H1 (cell line): ENCODE measurements at regions not wholly inside any gene's neighbourhood (a gene's known extent, or its start where the extent isn't known, plus 50 kb on each side); places are given as distances from the start of the nearest gene placed in this dataset.

ENCODE experiments used
- CTCF ChIA-PET: fragments of 300-600 bp; sonication (Branson Sonifier 250); formaldehyde crosslinking; loops from one replicate; lab custom pipeline; 2021; ENCODE audit not compliant: partially characterized antibody; lab: Charles Lee
- POLR2A ChIA-PET: fragments of 300-600 bp; sonication (Branson Sonifier 250); formaldehyde crosslinking; loops from one replicate; lab custom pipeline; 2021; ENCODE audit warnings: inconsistent platforms; ENCODE audit not compliant: partially characterized antibody; lab: Charles Lee
- DNase-seq, 2 experiments: peaks; one replicate each; pipeline versions ENCODE4 v3.0.0 to v3.0.0-alpha.2; 2010 to 2022; ENCODE audit warnings: low spot score in 2 of 2, low read depth in 1 of 2, mixed read lengths in 1 of 2
- FAIRE-seq: peaks from 2 replicates; lab custom pipeline; 2011; peaks lifted over from hg19 to GRCh38; lab: Jason Lieb, UNC
- H2AFZ ChIP-seq: 2 replicates; pipeline ENCODE4 v1.8.1; 2012; ENCODE audit warnings: low read length, inconsistent platforms
- H2AK5ac ChIP-seq: 2 replicates; pipeline ENCODE4 v1.6.1; 2013; ENCODE audit warnings: low read depth, low read length
- H2BK120ac ChIP-seq: replicated peaks from 2 replicates; pipeline ENCODE3; 2013; ENCODE audit warnings: low read depth, low read length, inconsistent platforms
- H2BK12ac ChIP-seq: 2 replicates; pipeline ENCODE4 v1.6.1; 2013; ENCODE audit warnings: low read depth, low read length
- H2BK15ac ChIP-seq: 2 replicates; pipeline ENCODE4 v1.6.1; 2013; ENCODE audit warnings: low read length
- H2BK20ac ChIP-seq: 2 replicates; pipeline ENCODE4 v1.6.1; 2013; ENCODE audit warnings: low read length
- H2BK5ac ChIP-seq: 2 replicates; pipeline ENCODE4 v1.6.1; 2013; ENCODE audit warnings: low read depth, low read length
- H3K14ac ChIP-seq: 2 replicates; pipeline ENCODE4 v1.6.1; 2013; ENCODE audit warnings: inconsistent platforms; ENCODE audit not compliant: insufficient read length
- H3K18ac ChIP-seq: 2 replicates; pipeline ENCODE4 v1.6.1; 2013; ENCODE audit warnings: low read length; ENCODE audit errors: extremely low read depth
- H3K23ac ChIP-seq: 2 replicates; pipeline ENCODE4 v1.6.1; 2013; ENCODE audit warnings: inconsistent platforms; ENCODE audit not compliant: insufficient read length
- H3K23me2 ChIP-seq: 2 replicates; pipeline ENCODE4 v1.6.1; 2013; ENCODE audit warnings: low read depth, low read length
- H3K27ac ChIP-seq: 2 replicates; pipeline ENCODE4 v1.6.1; 2011; ENCODE audit warnings: low read depth, low read length, inconsistent platforms
- H3K27me3 ChIP-seq, 4 experiments: replicated peaks in 1 of 4; 1 replicate in 1 of 4; 2 replicates in 3 of 4; pipeline versions ENCODE4 v1.6.1 to v1.8.1; 2011 to 2013; ENCODE audit warnings: low read length in 3 of 4, mild to moderate bottlenecking in 3 of 4, inconsistent platforms in 2 of 4, mixed read lengths in 2 of 4, moderate library complexity in 1 of 4; ENCODE audit not compliant: control insufficient read depth in 3 of 4, insufficient read depth in 3 of 4; ENCODE audit errors: extremely low read depth in 1 of 4
- H3K36me3 ChIP-seq, 4 experiments: 2 replicates each; pipeline versions ENCODE4 v1.6.1 to v1.8.1; 2011 to 2013; ENCODE audit warnings: mild to moderate bottlenecking in 4 of 4, low read length in 3 of 4, moderate library complexity in 2 of 4, control low read depth in 1 of 4, inconsistent platforms in 1 of 4; ENCODE audit not compliant: insufficient read depth in 4 of 4, control insufficient read depth in 2 of 4
- H3K4ac ChIP-seq: replicated peaks from 2 replicates; pipeline ENCODE3; 2013; ENCODE audit warnings: low read length, low read depth, mixed read lengths, inconsistent platforms; ENCODE audit not compliant: insufficient read length
- H3K4me1 ChIP-seq, 4 experiments: replicated peaks in 1 of 4; 1 replicate in 1 of 4; 2 replicates in 3 of 4; pipeline versions ENCODE4 v1.6.1 to v1.8.1; 2011 to 2013; ENCODE audit warnings: low read length in 3 of 4, inconsistent platforms in 2 of 4, mixed read lengths in 1 of 4; ENCODE audit not compliant: insufficient read depth in 4 of 4, control insufficient read depth in 3 of 4
- H3K4me2 ChIP-seq, 2 experiments: 2 replicates each; pipeline versions ENCODE4 v1.6.1 to v1.8.1; 2011 to 2013; ENCODE audit warnings: low read depth in 2 of 2, low read length in 2 of 2, control low read depth in 1 of 2, inconsistent platforms in 1 of 2, mild to moderate bottlenecking in 1 of 2; ENCODE audit not compliant: insufficient read depth in 1 of 2
- H3K4me3 ChIP-seq, 4 experiments: fragments of 200-600, 300-600 bp in 1 of 4; sonication (generic), shearing (Covaris generic), sonication (Bioruptor Twin) in 1 of 4; 2 replicates each; pipeline versions ENCODE4 v1.5.1 to v1.8.1; 2011 to 2016; ENCODE audit warnings: low read length in 4 of 4, low read depth in 3 of 4, control low read depth in 2 of 4, inconsistent platforms in 2 of 4, mild to moderate bottlenecking in 2 of 4, mixed read lengths in 1 of 4, moderate library complexity in 1 of 4; ENCODE audit not compliant: insufficient read depth in 2 of 4; ENCODE audit errors: extremely low read depth in 1 of 4
- H3K56ac ChIP-seq: replicated peaks from 2 replicates; pipeline ENCODE3; 2013; ENCODE audit warnings: low read depth, mild to moderate bottlenecking, mixed read lengths, low read length, inconsistent platforms; ENCODE audit not compliant: insufficient read length
- H3K79me1 ChIP-seq: 2 replicates; pipeline ENCODE4 v1.6.1; 2013; ENCODE audit warnings: low read depth, low read length, control low read depth
- H3K79me2 ChIP-seq, 2 experiments: 2 replicates each; pipeline versions ENCODE4 v1.6.1 to v1.8.1; 2012 to 2013; ENCODE audit warnings: low read length in 2 of 2, mild to moderate bottlenecking in 2 of 2, inconsistent platforms in 1 of 2; ENCODE audit not compliant: insufficient read depth in 2 of 2, control insufficient read depth in 1 of 2
- H3K9ac ChIP-seq, 4 experiments: replicated peaks in 1 of 4; 1 replicate in 1 of 4; 2 replicates in 3 of 4; pipeline versions ENCODE4 v1.6.1 to v1.8.1; 2011 to 2013; ENCODE audit warnings: low read depth in 3 of 4, low read length in 3 of 4, control low read depth in 2 of 4, mild to moderate bottlenecking in 2 of 4, moderate library complexity in 2 of 4, inconsistent platforms in 1 of 4; ENCODE audit errors: extremely low read depth in 1 of 4
- H3K9me3 ChIP-seq, 2 experiments: 2 replicates each; pipeline versions ENCODE4 v1.6.1 to v1.8.1; 2012 to 2013; ENCODE audit warnings: mild to moderate bottlenecking in 2 of 2, moderate library complexity in 2 of 2, control low read depth in 1 of 2, inconsistent platforms in 1 of 2, low read depth in 1 of 2, low read length in 1 of 2, mixed read lengths in 1 of 2; ENCODE audit not compliant: insufficient read depth in 2 of 2
- H4K20me1 ChIP-seq, 2 experiments: replicated peaks in 1 of 2; 2 replicates each; pipeline versions ENCODE3 to v1.8.1; 2011 to 2013; ENCODE audit warnings: inconsistent platforms in 2 of 2, low read length in 2 of 2, mild to moderate bottlenecking in 1 of 2; ENCODE audit not compliant: insufficient read depth in 2 of 2, control insufficient read depth in 1 of 2
- H4K5ac ChIP-seq: 2 replicates; pipeline ENCODE4 v1.6.1; 2013; ENCODE audit warnings: low read length, low read depth, mixed read lengths, inconsistent platforms; ENCODE audit not compliant: insufficient read length
- H4K8ac ChIP-seq: 2 replicates; pipeline ENCODE4 v1.8.0; 2013; ENCODE audit warnings: mild to moderate bottlenecking, moderate library complexity, low read length, inconsistent platforms; ENCODE audit not compliant: insufficient read depth; ENCODE audit errors: extremely low read depth
- H4K91ac ChIP-seq: replicated peaks from 2 replicates; pipeline ENCODE3; 2013; ENCODE audit warnings: low read length, mixed read lengths, inconsistent platforms; ENCODE audit not compliant: insufficient read length
- ATF2 ChIP-seq: IDR thresholded peaks from 2 replicates; pipeline ENCODE4 v1.6.1; 2012; ENCODE audit warnings: low read length, inconsistent platforms
- CBX5 ChIP-seq: fragments of 300-800, 300-1000 bp; sonication (generic); IDR thresholded peaks from 2 replicates; pipeline ENCODE4 v1.7.1; 2016; ENCODE audit warnings: antibody characterized with exemption, low read length, low read depth
- CBX8 ChIP-seq: fragments of 300-800, 300-1000 bp; sonication (generic); IDR thresholded peaks from 2 replicates; pipeline ENCODE4 v1.7.1; 2016; ENCODE audit warnings: low read depth, low read length, borderline replicate concordance
- CTCF ChIP-seq, 3 experiments: IDR thresholded peaks; 1 replicate in 2 of 3; 2 replicates in 1 of 3; pipeline versions ENCODE4 v1.5.1 to v1.6.1; 2011; ENCODE audit warnings: low read length in 3 of 3, mild to moderate bottlenecking in 3 of 3, inconsistent platforms in 2 of 3, low read depth in 1 of 3, moderate library complexity in 1 of 3; ENCODE audit not compliant: insufficient read depth in 1 of 3; ENCODE audit errors: control extremely low read depth in 1 of 3
- POLR2AphosphoS5 ChIP-seq: IDR thresholded peaks from 2 replicates; pipeline ENCODE4 v1.6.1; 2011; ENCODE audit warnings: low read depth, low read length
- RFX5 ChIP-seq: IDR thresholded peaks from 2 replicates; pipeline ENCODE4 v1.6.1; 2011; ENCODE audit warnings: low read depth, low read length, improper control_type of control experiment, borderline replicate concordance
- SUZ12 ChIP-seq: fragments of 200-600 bp; sonication (generic); IDR thresholded peaks from 2 replicates; pipeline ENCODE4 v1.6.1; 2012; ENCODE audit warnings: mild to moderate bottlenecking, inconsistent platforms, low read length, moderate library complexity, mixed read lengths
- YY1 ChIP-seq: IDR thresholded peaks from 2 replicates; pipeline ENCODE4 v1.6.1; 2011; ENCODE audit warnings: low read depth, mild to moderate bottlenecking, low read length
- WGBS, 2 experiments: shearing (Covaris generic) in 1 of 2; methylation state at CpG; one replicate each; pipeline versions ENCODE4 v1.1.6 to v1.1.7; 2013 to 2015; ENCODE audit warnings: low lambda C conversion rate in 2 of 2, mixed read lengths in 2 of 2, inconsistent platforms in 1 of 2, low coverage in 1 of 2, missing lambda C conversion rate in 1 of 2; ENCODE audit not compliant: insufficient replicate concordance in 2 of 2, insufficient coverage in 1 of 2, insufficient read length in 1 of 2; ENCODE audit errors: extremely low coverage in 1 of 2, missing lambda C conversion rate in 1 of 2; 5-methylcytosine and 5-hydroxymethylcytosine counted together

GRCh38 chr6:74651948-74652842 is 553.7 kb downstream of the COL12A1 start:
- H3K27ac ChIP-seq = no peak overlapping the region
- H3K23ac ChIP-seq = no peak overlapping the region
- H4K5ac ChIP-seq = no peak overlapping the region
- DNase-seq = no peak
- H3K4me3 ChIP-seq = no peak overlapping the region
- no peak overlapping the region for H2AFZ ChIP-seq
- H4K8ac ChIP-seq = no peak overlapping the region
- no peak overlapping the region for H3K4ac ChIP-seq
- H4K91ac ChIP-seq = no peak overlapping the region
- H3K4me1 ChIP-seq = no peaks in the 10 kb centered on the region
- POLR2A ChIA-PET = no interaction called here
- H3K14ac ChIP-seq = no peak overlapping the region
- no peak overlapping the region for H2BK120ac ChIP-seq
- H2BK12ac ChIP-seq = no peak overlapping the region
- no peak overlapping the region for H2AK5ac ChIP-seq
- H3K23me2 ChIP-seq = no peaks in the 10 kb centered on the region
- CTCF ChIA-PET = no interaction called here
- WGBS, 2 experiments = 88% methylated on average over 5 of the region's 5 CpGs; no CpG with 5 or more reads in 1 of the 2 experiments
- no peaks in the 10 kb centered on the region for H3K27me3 ChIP-seq
- no peaks in the 10 kb centered on the region for H4K20me1 ChIP-seq
- H3K9ac ChIP-seq = no peak overlapping the region
- H3K79me1 ChIP-seq = no peaks in the 10 kb centered on the region
- H3K56ac ChIP-seq = no peak overlapping the region
- H2BK20ac ChIP-seq = no peak overlapping the region
- no peaks in the 10 kb centered on the region for H3K36me3 ChIP-seq
- H3K9me3 ChIP-seq = no peaks in the 10 kb centered on the region
- no peak overlapping the region for H2BK5ac ChIP-seq
- no peak overlapping the region for H2BK15ac ChIP-seq
- no peak for FAIRE-seq
- H3K4me2 ChIP-seq = no peak overlapping the region
- H3K79me2 ChIP-seq = no peaks in the 10 kb centered on the region
- no peak overlapping the region for H3K18ac ChIP-seq
- no peak for TF ChIP-seq ATF2
- TF ChIP-seq CTCF (IDR thresholded peaks at IDR 0.05; ENCODE audit: control extremely low read depth in 1 of 3, insufficient read depth in 1 of 3, low read depth in 1 of 3, low read length in 3 of 3) = no peak
- no peak for TF ChIP-seq CBX8
- TF ChIP-seq POLR2AphosphoS5 = no peak
- no peak for TF ChIP-seq CBX5
- TF ChIP-seq SUZ12 = no peak
- TF ChIP-seq RFX5 = no peak
- TF ChIP-seq YY1 = no peak
